ENCODE measurements at regions not wholly inside any gene's neighbourhood (a gene's known extent, or its start where the extent isn't known, plus 50 kb on each side); places are given as distances from the start of the nearest gene placed in this dataset.

GRCh38 chr20:6942266-6942665 is 174.8 kb downstream of the BMP2 start:
- in situ Hi-C loops (cut with MboI; ENCODE audit: low sequenced_read_pairs), result no loop called here

DNA sequence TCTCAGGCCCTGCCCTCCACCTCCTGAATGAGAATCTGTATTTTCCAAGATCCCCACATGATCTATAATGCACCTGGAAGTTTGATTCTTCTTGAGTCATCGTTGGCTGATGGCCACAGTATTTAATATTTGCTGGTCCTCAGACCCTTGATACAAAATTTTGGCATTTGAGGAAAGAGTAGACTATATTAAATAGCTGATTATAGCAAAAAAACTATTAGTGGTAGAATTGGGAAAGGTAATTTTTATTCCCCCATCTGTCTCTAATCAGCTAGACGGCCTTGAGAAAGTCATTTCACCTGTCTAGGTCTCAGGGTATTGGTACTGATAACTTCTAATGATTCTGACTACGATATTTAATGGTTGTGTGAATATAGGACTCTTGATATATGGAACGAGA is 176.8 kb downstream of the BMP2 start:
- in situ Hi-C loops (cut with MboI; ENCODE audit: low sequenced_read_pairs), result no loop called here

DNA sequence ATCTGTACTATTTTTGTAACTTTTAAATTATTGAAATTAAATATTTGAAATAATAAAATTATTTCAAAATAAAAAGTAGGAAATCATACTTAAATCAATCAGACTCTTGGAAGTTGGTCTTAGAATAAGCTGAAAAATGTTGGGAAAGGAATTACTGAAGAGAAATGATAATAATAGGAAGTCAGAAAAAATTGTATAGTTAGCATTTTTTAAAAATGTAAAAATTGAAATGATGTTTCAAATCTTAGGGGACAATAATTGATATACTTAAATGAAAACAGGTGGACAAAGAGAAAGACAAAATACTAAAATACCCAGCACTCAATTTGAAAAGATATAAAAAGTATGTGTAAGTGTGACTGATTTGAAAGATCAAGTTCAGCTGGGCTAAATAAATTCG is 186.1 kb downstream of the BMP2 start:
- in situ Hi-C loops (cut with MboI; ENCODE audit: low sequenced_read_pairs), result no loop called here

DNA sequence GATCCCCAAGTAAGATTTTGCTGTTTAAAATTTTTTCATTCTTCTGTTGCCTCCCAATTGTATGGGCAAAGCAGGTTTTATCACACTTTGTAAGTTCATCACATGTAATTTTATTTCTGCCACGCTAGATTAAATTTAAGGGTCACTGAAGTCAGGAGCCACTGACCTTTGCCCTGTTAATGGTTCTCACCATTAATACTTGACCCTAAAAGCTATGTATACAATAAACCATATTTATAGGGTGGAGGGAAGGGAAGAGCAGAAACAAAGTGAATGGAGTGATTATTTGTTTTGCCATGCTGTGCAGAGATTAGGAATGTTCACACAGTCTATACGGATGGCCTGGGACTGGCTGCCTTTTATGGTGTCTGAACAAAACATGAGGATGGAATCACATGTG is 186.7 kb downstream of the BMP2 start:
- in situ Hi-C loops (cut with MboI; ENCODE audit: low sequenced_read_pairs), result no loop called here

DNA sequence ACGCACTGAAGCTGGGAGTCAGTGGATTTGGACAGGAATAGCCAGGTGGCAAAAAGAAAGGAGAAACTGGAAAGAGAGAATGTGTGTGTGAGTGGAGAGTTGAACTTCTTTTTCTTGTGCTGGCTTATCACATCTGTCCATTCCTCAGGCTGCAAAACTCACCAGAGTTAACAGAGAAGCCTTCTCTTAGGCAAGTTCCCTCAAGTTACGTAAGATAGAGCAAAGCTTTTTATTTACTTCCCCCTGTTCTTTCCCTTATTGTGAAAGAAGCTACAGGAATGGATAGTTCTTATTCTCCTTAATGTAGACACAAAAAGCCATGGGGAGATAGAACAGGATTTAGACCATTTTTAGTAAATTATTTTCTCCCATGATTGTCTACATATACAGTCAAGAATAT is 188.6 kb downstream of the BMP2 start:
- in situ Hi-C loops (cut with MboI; ENCODE audit: low sequenced_read_pairs), result no loop called here

- in situ Hi-C loops (cut with MboI; ENCODE audit: low sequenced_read_pairs), result no loop called here
Observed at GRCh38 chr20:6956574-6956973, 189.1 kb downstream of the BMP2 start.

GRCh38 chr20:6959900-6960312 is 192.4 kb downstream of the BMP2 start:
- in situ Hi-C loops (cut with MboI; ENCODE audit: low sequenced_read_pairs), result no loop called here

GRCh38 chr20:6966721-6967120 is 199.2 kb downstream of the BMP2 start:
- in situ Hi-C loops (cut with MboI; ENCODE audit: low sequenced_read_pairs), result no loop called here

DNA sequence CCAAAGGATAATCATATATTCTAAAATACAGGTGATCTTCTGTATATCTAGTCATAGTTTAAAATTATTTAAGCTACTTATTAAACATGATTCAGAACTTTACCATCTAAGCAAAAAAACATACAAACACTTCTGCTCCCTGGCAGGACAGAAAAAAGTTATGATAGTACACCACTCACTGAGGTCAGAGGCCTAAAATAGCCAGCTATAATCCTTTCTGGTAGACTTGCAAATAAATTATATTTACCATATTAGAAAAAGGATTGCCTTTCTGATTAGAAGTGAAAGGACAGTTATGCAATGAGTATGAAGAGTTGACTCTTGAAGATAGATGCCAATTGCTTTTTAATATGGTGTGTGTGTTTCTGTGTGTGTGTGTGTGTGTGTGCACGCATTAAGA is 207.4 kb downstream of the BMP2 start:
- in situ Hi-C loops (cut with MboI; ENCODE audit: low sequenced_read_pairs), result no loop called here

- in situ Hi-C loops (cut with MboI; ENCODE audit: low sequenced_read_pairs), result no loop called here
Observed at GRCh38 chr20:6975311-6975710, 207.8 kb downstream of the BMP2 start.

DNA sequence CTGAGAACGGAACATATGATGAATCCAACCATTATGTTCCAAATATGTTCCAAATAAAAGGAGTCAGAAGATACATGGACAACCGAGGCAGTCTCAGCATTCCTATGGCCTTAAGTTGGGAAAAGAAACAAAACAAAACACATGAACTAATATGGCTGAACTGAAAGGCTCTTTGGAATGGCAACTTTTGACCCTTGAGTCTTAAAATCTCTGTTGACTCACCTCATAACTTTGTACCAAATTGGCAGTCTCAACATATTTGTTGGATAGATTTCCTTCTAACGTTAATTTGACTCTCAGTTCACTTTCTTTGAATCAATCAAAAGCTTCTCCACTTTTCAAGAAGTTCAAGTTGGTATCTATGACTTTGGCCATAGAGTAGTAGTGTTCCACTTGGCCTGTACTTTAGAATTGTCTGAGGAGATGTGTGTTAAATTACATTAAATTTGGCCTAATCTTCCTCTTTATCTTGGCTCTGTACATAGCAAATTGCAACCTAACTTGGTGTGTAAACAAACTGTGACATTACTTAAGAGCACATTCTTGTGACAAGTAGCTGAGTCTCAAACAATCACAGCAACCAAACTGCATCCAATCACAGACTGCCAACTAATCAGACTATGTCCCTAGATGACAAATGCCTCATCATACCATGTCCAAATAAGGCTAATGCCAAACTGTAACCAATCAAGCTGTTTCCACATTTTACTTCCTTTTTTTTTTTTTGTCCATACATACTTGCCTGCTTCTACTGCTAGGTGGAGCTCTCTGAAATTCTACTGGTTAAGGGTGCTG is 208.8 kb downstream of the BMP2 start:
- in situ Hi-C loops (cut with MboI; ENCODE audit: low sequenced_read_pairs), result no loop called here

DNA sequence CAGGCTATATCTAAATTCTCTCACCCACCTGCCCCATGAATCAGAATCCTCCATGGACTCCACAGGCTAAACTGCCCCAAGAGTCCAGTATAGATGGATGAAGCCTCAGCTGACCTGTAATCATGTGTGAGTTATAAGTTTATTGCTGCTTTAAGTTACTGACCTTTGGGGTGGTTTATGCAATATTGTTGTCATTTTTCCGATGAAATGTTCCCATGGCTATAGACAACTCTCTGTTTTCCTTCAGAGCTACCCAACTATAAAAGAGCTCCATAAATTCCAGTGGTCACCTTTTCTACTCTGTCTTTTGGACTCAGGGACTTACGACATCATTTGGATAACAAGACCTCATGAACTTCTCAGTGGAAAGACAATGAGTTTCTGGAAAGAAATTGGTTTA is 212.1 kb downstream of the BMP2 start:
- in situ Hi-C loops (cut with MboI; ENCODE audit: low sequenced_read_pairs), result no loop called here

GRCh38 chr20:6993011-6993410 is 225.5 kb downstream of the BMP2 start:
- in situ Hi-C loops (cut with MboI; ENCODE audit: low sequenced_read_pairs), result no loop called here

GRCh38 chr20:6993511-6993910 is 226.0 kb downstream of the BMP2 start:
- in situ Hi-C loops (cut with MboI; ENCODE audit: low sequenced_read_pairs), result no loop called here

DNA sequence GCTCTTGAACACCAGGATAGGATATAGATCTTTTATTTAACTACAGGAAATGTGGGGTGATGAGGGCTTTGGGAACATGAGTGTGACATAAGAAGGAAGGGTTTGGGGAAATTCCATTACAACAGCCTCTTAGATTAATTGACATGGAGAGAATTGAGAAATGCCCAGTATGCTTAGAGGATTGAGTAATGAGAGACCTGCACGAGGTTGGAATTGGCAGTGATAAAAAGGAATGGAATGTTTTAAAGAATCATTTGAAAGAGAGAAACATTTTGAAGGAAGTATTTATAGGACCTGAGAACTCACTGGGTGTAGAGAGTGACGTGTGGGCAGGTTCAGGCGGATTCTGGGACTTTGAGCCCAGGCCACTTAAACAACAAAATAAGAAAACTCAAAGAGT is 227.0 kb downstream of the BMP2 start:
- in situ Hi-C loops (cut with MboI; ENCODE audit: low sequenced_read_pairs), result no loop called here

DNA sequence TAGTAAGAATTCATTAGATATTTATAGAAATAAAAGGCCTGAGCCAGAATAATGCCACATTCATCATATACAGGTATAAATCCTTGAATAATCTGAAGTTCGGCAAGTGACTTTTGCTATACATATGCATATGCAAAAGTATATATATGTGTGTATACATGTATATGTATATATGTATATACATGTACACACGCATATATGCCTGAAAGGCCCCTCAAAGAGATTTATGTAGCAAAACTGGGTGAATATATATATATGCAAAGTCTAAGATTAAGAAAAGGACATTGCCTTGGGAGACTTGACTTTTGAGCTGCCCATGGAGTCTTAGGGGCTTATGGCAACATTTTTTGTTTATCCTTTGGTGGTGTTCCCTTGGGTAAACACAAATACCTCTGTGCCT is 231.4 kb downstream of the BMP2 start:
- in situ Hi-C loops (cut with MboI; ENCODE audit: low sequenced_read_pairs), result no loop called here

DNA sequence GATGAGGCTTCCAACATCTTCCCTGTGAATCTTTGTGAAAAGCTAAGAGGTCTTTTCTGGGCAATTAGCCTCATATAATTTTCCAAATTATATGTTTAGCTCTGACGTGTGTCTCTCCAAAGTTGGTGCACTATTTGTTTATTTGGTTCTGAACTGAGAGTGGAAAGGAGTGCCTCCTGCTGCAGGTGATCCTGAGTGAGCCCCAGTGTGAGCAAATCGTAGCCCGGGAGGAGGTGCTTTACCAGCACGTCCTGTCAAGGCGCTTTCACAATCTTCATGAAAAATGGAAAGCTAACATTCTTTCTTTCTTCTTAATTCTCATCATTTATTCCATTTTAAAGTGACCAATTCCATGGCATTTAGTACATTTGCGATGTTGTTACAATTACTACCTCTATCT is 231.9 kb downstream of the BMP2 start:
- in situ Hi-C loops (cut with MboI; ENCODE audit: low sequenced_read_pairs), result no loop called here

GRCh38 chr20:7003598-7003997 is 236.1 kb downstream of the BMP2 start:
- in situ Hi-C loops (cut with MboI; ENCODE audit: low sequenced_read_pairs), result no loop called here

DNA sequence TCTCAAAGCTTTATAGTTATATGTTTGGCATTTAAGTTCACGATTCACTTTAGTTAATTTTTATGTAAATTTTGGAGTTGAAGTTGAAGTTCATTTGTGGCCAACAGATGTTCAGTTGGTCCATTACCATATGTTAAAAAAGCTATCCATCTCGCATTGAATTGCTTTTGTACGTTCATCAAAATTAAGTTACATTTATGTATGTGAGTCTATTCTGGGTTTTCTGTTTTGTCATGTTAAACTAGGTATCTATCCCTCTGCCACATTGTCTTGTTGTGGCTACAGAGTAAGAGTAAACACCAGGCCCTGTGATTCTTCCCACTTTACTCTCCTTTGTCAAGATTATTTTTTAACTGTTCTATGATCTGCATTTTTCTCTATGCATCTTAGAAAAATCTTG is 237.3 kb downstream of the BMP2 start:
- in situ Hi-C loops (cut with MboI; ENCODE audit: low sequenced_read_pairs), result no loop called here

DNA sequence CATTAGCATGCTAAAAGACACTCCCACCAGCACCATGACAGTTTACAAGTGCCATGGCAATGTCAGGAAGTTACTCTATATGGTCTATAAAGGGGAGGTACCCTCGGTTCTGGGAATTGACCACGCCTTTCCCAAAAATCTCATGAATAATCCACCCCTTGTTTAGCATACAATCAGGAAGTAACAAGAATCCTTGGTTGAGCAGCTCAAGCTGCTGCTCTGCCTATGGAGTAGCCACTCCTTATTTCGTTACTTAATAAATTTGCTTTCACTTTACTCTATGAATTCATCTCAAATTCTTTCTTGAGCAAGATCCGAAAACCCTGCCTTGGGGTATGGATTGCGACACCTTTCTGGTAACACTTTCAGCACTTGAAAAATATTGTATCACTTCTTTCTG is 243.0 kb downstream of the BMP2 start:
- in situ Hi-C loops (cut with MboI; ENCODE audit: low sequenced_read_pairs), result no loop called here

DNA sequence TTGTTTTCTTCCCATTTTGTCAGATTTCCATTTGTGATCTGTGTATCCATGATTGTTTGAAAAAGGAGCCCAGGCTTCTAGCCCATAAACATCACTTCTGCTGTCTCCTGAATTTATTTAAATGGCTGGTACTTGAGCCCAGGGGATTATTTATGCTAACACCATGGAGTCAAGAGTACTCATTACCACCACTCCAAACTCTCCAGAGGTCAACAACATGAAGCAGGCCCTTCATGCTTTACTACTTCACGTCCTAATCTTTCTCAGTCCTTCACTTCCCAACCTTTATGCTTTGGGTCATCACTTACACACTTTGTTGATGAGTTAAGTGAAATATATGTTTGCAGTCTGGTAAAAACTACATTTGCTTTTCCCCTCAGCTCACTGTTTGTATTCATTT is 247.8 kb downstream of the BMP2 start:
- in situ Hi-C loops (cut with MboI; ENCODE audit: low sequenced_read_pairs), result no loop called here

DNA sequence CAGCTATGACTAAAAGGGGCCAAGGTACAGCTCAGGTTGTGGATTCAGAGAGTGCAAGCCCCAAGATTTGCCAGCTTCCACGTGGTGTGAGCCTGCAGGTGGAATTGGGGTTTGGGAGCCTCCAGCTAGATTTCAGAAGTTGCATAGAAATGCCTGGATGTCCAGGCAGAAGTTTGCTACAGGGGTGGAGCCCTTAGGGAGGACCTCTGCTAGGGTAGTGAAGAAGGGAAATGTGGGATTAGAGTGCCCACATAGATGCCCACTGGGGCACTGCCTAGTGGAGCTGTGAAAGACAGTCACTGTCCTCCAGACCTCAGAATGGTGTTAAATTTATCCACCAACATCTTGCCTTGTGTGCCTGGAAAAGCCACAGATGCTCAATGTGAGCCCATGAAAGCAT is 255.1 kb downstream of the BMP2 start:
- in situ Hi-C loops (cut with MboI; ENCODE audit: low sequenced_read_pairs), result no loop called here

- in situ Hi-C loops (cut with MboI; ENCODE audit: low sequenced_read_pairs), result no loop called here
Observed at GRCh38 chr20:7025635-7026034, 258.1 kb downstream of the BMP2 start.

Data from HL-60/S4 treated with retinoic acid at 250 ng/mL for 4 days and 3 days (cell line).